RWPE2 (cell line): ENCODE measurements at regions not wholly inside any gene's neighbourhood (a gene's known extent, or its start where the extent isn't known, plus 50 kb on each side); places are given as distances from the start of the nearest gene placed in this dataset.

Experiments
- ATAC-seq: fragments of 200-7000 bp; cut with Tn5 transposase; 3 replicates; pipeline ENCODE4 v1.9.1; 2021; ENCODE audit warnings: low read depth
- DNase-seq: peaks from one replicate; pipeline ENCODE4 v3.0.0-alpha.2; 2020; ENCODE audit warnings: low spot score
- H3K27ac ChIP-seq: fragments of 450-650 bp; 2 replicates; pipeline ENCODE4 v1.5.1; 2017; ENCODE audit warnings: mild to moderate bottlenecking; ENCODE audit not compliant: poor library complexity, severe bottlenecking
- H3K27me3 ChIP-seq: fragments of 250-450 bp; sonication (Bioruptor Pico); 2 replicates; pipeline ENCODE4 v1.5.1; 2021; ENCODE audit warnings: mild to moderate bottlenecking, moderate library complexity; ENCODE audit not compliant: insufficient read depth, poor library complexity, severe bottlenecking
- H3K36me3 ChIP-seq: fragments of 250-450 bp; sonication (Bioruptor Pico); 2 replicates; pipeline ENCODE4 v1.5.1; 2020; ENCODE audit warnings: low read depth, mild to moderate bottlenecking, moderate library complexity
- H3K4me1 ChIP-seq: fragments of 250-450 bp; sonication (Bioruptor Pico); 2 replicates; pipeline ENCODE4 v1.5.1; 2021; ENCODE audit warnings: mild to moderate bottlenecking, moderate library complexity; ENCODE audit not compliant: insufficient read depth, poor library complexity, severe bottlenecking
- H3K4me3 ChIP-seq: fragments of 250-450 bp; sonication (Bioruptor Pico); 2 replicates; pipeline ENCODE4 v1.5.1; 2021; ENCODE audit warnings: mild to moderate bottlenecking, moderate library complexity; ENCODE audit not compliant: severe bottlenecking
- H3K9me3 ChIP-seq: fragments of 250-450 bp; sonication (Bioruptor Pico); 2 replicates; pipeline ENCODE4 v1.5.1; 2021; ENCODE audit warnings: mild to moderate bottlenecking, moderate library complexity; ENCODE audit not compliant: severe bottlenecking
- TF ChIP-seq, protein P1 (sequence below): fragments of 450-650 bp; IDR thresholded peaks from one replicate; pipeline ENCODE4 v1.5.1; 2017; ENCODE audit warnings: mild to moderate bottlenecking, moderate library complexity; ENCODE audit not compliant: poor library complexity, severe bottlenecking

DNA sequence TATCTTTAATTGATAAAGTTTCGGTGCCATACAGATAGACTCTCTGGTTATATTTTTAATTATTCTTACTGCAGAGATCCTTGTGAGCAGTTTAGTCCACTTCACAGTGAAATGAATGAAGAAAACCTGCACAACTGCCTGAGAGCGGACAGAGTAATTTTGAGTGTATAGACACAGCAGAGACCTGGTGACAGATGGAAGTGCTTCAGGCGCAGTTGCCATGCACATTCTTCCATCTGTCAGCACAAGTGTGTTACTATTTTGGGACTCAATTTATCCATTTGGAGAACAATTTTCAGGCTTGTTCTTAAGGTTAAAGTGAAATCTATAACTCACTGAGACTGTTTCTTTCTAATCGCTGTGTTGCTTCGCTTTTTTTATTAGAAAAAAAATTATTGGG, 147.8 kb upstream of the SPHKAP start:
- no peak for DNase-seq
- no peaks in the 10 kb centered on the region for H3K36me3 ChIP-seq
- H3K27ac ChIP-seq, result no peak overlapping the region
- H3K27me3 ChIP-seq, result no peaks in the 10 kb centered on the region
- TF ChIP-seq, protein P1, sequence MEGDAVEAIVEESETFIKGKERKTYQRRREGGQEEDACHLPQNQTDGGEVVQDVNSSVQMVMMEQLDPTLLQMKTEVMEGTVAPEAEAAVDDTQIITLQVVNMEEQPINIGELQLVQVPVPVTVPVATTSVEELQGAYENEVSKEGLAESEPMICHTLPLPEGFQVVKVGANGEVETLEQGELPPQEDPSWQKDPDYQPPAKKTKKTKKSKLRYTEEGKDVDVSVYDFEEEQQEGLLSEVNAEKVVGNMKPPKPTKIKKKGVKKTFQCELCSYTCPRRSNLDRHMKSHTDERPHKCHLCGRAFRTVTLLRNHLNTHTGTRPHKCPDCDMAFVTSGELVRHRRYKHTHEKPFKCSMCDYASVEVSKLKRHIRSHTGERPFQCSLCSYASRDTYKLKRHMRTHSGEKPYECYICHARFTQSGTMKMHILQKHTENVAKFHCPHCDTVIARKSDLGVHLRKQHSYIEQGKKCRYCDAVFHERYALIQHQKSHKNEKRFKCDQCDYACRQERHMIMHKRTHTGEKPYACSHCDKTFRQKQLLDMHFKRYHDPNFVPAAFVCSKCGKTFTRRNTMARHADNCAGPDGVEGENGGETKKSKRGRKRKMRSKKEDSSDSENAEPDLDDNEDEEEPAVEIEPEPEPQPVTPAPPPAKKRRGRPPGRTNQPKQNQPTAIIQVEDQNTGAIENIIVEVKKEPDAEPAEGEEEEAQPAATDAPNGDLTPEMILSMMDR, result no peak
- no peaks in the 10 kb centered on the region for H3K4me1 ChIP-seq
- no peak for ATAC-seq
- no peaks in the 10 kb centered on the region for H3K9me3 ChIP-seq
- no peak overlapping the region for H3K4me3 ChIP-seq

DNA sequence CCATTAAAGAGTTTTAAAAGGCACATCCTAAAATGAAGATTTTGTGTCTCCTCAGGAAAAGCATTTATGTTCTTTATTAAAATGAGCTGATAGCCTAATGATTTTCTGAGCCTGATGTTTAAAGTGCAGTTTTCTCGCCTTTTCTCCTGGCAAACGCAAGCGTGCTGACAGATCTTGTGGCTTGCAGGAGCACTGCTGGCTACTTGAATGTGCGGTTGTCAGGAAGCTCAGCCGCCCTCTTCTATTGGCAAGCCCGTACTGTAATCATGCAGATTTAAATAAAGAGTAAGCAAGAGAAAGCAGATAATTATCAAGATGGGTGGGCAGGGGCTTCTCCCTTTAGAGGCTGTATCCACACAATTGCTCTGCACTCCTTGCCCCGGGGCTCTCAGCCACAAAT, 139.5 kb upstream of the SPHKAP start:
- no peak for DNase-seq
- Histone ChIP-seq H3K27ac (no peak overlapping the region), H3K4me1 (no peaks in the 10 kb centered on the region), H3K4me3 (no peak overlapping the region), H3K36me3 (no peaks in the 10 kb centered on the region), H3K27me3 (no peaks in the 10 kb centered on the region), H3K9me3 (peaks cover 2% of the 10 kb centered on the region)
- TF ChIP-seq, protein P1, result no peak
- ATAC-seq, result no peak

DNA sequence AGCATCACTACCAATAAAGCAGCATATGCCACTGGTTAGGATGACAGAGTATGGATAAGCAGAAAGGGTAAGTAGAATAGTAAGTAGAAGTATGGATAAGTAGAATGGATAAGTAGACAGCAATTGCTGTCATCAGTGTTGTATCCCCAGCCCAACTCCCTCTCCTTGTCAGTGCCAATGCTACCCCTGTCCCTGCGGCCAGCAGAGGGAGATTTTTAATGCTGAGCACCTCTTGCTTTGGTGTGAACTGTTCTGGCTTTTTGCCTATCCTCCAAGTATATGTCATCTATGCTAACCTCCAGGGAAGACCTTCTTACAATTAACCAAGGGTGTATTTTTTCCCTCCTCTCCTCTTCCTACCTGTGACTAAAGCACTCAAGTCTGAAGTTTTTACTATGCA, 136.7 kb upstream of the SPHKAP start:
- no peak for DNase-seq
- H3K9me3 ChIP-seq, result no peaks in the 10 kb centered on the region
- no peak overlapping the region for H3K4me3 ChIP-seq
- no peaks in the 10 kb centered on the region for H3K4me1 ChIP-seq
- TF ChIP-seq, protein P1, result peak; percentile 57
- no peaks in the 10 kb centered on the region for H3K27me3 ChIP-seq
- H3K36me3 ChIP-seq, result no peaks in the 10 kb centered on the region
- ATAC-seq, result peak; percentile 83
- no peak overlapping the region for H3K27ac ChIP-seq

DNA sequence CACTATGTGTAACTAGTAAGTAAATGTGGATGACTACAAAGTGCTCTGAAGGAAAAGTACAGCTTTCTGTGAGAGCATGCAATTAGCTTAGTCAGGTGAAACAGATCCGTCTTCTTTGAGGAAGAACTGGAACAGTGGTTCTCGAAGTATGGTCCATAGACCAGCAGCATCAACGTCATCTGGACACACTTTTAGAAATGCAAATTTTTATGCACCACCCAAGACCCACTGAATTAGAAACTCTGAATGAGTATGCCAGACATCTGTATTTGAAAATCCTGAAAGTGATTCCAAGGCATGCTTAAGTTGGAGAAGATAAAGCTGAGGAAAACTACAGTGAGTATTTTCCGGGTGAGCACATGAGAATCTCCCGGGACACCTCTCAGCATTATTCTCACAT, 130.7 kb upstream of the SPHKAP start:
- H3K4me3 ChIP-seq, result no peak overlapping the region
- H3K4me1 ChIP-seq, result no peaks in the 10 kb centered on the region
- no peak for ATAC-seq
- H3K27ac ChIP-seq, result no peak overlapping the region
- no peaks in the 10 kb centered on the region for H3K9me3 ChIP-seq
- no peaks in the 10 kb centered on the region for H3K27me3 ChIP-seq
- TF ChIP-seq, protein P1, result no peak
- no peaks in the 10 kb centered on the region for H3K36me3 ChIP-seq
- no peak for DNase-seq

DNA sequence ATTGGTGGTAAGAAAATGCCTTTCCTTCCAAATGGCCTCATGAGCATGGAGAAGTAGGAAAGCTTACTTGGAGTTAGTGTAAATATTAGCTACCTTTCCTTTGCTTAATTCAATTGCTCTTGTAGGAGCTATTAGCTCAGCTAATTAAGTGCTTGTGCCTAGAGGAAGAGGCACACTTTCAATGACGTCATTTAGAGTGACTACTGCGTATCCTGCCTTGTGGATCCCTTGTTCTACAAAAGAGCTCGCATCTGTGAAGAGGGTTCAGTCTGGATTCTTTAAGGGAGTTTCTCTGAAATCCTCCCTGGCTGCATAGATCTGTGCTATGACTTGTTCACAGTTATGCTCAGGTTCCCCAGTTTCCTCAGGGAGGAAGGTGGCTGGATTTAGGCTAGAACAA, 122.5 kb upstream of the SPHKAP start:
- no peak for ATAC-seq
- no peak overlapping the region for H3K4me3 ChIP-seq
- no peak overlapping the region for H3K27ac ChIP-seq
- no peaks in the 10 kb centered on the region for H3K9me3 ChIP-seq
- TF ChIP-seq, protein P1, result no peak
- H3K4me1 ChIP-seq, result no peaks in the 10 kb centered on the region
- DNase-seq, result no peak
- H3K36me3 ChIP-seq, result no peaks in the 10 kb centered on the region
- H3K27me3 ChIP-seq, result peaks cover 3% of the 10 kb centered on the region
